PC-9 (cell line): ENCODE measurements at regions not wholly inside any gene's neighbourhood (a gene's known extent, or its start where the extent isn't known, plus 50 kb on each side); places are given as distances from the start of the nearest gene placed in this dataset.

Experiments used
- CTCF ChIP-seq: fragments of 200-600 bp; sonication (generic); conservative IDR thresholded peaks from 2 replicates; pipeline ENCODE4 v1.6.1; 2017; ENCODE audit warnings: mixed run types, antibody characterized with exemption, mild to moderate bottlenecking, moderate library complexity
- EZH2 ChIP-seq: fragments of 200-600 bp; sonication (generic); IDR thresholded peaks from 2 replicates; pipeline ENCODE4 v1.8.0; 2017; ENCODE audit warnings: antibody characterized with exemption, low read depth

- TF ChIP-seq CTCF (no peak), EZH2 (no peak)
Observed at GRCh38 chr4:108346818-108347210, 178.1 kb upstream of the LEF1 start.
